Retinal pigment epithelial cell (primary cell): ENCODE measurements at regions not wholly inside any gene's neighbourhood (a gene's known extent, or its start where the extent isn't known, plus 50 kb on each side); places are given as distances from the start of the nearest gene placed in this dataset.

ENCODE experiments used
- DNase-seq: peaks from one replicate; pipeline ENCODE4 v3.0.0-alpha.2; 2010; ENCODE audit warnings: low read depth
- H3K4me3 ChIP-seq: 2 replicates; pipeline ENCODE4 v1.5.1; 2011; ENCODE audit warnings: mild to moderate bottlenecking, low read length, control low read depth, moderate library complexity
- TF ChIP-seq, protein P1 (sequence below): conservative IDR thresholded peaks from 2 replicates; pipeline ENCODE4 v1.5.1; 2011; ENCODE audit warnings: low read depth, low read length, control low read depth, inconsistent platforms

DNA sequence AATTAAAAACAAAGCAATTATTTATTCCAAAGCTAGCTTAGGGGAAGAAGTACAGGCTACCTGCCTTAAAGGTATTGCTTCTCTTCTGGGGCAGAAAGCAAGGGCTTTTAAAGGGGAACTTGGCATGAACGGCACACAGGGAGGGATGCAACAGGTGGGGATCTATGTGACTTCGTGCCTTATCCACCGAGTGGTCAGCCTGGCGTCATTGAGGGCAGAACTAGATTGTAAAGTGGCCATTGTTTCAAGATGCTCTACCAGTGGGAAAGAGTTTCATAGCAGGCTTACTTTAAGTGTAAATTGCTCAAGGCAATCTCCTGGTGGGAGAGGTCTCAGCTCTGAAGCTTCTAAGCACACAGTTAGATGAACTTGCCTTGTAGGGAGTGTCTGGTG is 360.4 kb downstream of the ATP23 start:
- no peak for DNase-seq
- TF ChIP-seq, protein P1, sequence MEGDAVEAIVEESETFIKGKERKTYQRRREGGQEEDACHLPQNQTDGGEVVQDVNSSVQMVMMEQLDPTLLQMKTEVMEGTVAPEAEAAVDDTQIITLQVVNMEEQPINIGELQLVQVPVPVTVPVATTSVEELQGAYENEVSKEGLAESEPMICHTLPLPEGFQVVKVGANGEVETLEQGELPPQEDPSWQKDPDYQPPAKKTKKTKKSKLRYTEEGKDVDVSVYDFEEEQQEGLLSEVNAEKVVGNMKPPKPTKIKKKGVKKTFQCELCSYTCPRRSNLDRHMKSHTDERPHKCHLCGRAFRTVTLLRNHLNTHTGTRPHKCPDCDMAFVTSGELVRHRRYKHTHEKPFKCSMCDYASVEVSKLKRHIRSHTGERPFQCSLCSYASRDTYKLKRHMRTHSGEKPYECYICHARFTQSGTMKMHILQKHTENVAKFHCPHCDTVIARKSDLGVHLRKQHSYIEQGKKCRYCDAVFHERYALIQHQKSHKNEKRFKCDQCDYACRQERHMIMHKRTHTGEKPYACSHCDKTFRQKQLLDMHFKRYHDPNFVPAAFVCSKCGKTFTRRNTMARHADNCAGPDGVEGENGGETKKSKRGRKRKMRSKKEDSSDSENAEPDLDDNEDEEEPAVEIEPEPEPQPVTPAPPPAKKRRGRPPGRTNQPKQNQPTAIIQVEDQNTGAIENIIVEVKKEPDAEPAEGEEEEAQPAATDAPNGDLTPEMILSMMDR, result no peak
- H3K4me3 ChIP-seq, result no peak overlapping the region

DNA sequence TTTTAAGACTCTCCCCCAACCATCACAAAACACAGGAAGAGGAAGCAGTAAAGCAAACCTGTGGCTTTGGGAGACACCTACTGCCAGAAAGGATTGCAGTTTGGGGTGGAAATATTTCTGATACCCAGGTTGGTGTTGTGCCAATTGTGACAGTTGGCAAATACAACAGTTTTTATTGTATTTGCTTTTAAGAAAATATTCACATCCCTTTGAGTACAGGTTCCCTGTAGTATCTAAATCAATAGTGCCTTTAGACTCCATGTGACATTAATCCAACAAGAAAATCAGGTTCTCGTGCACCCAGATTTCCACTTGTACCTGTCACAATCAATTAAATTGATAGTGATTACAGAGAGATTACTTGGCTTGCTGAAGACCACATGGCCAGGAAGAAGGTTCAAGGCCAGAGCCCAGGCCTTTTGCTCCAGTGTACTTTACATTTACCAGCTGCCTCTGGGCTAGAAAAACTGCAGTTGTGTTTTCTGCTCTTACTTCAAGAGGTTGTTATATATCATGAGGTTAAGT is 361.2 kb downstream of the ATP23 start:
- TF ChIP-seq, protein P1, result no peak
- H3K4me3 ChIP-seq, result no peak overlapping the region
- DNase-seq, result no peak

DNA sequence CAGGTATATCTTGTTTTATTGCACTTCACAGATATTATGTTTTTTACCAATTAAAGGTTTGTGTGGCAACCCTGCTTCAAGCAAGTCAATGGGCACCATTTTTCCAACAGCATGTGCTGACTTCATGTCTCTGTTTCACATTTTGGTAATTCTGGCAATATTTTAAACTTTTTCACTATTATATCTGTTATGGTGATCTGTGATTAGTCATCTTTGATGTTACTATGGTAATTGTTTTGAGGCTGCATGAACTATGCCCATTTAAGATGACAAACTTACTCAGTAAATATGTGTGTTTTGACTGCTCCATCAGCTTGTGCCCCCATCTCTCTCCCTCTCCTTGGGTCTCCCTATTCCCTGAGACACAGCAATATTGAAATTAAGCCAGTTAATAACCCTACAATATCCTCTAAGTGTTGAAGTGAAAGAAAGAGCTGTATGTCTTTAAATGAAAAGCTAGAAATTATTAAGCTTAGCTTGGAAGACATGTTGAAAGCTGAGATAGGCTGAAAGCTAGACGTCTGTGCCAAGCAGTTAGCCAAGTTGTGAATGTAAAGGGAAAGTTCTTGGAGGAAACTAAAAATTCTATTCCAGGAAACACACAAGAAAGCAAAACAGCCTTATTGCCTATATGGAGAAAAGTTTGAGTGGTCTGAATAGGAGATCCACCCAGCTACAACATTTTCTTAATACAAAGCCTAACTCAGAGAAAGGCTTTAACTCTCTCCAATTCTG is 365.1 kb downstream of the ATP23 start:
- TF ChIP-seq, protein P1, result no peak
- no peak overlapping the region for H3K4me3 ChIP-seq
- no peak for DNase-seq

DNA sequence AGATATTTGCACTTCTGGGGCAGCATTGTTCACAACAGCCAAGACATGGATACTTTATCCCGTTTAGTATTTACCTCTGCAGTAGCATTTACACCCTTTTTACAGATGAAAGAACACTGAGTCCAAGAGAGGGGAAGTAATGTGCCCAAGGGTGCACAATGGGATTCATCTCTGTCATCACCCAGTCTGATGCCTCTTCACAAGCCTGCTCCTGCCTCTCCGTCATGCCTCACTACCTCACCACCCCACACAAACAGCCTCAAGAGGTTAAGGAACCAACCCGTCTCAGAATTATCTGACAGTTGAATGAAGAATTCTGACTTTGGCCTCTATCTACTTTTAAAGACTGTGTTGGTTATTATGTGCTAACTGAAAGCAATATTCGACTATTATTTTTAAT is 368.4 kb downstream of the ATP23 start:
- H3K4me3 ChIP-seq, result no peak overlapping the region
- no peak for DNase-seq
- TF ChIP-seq, protein P1, result no peak

DNA sequence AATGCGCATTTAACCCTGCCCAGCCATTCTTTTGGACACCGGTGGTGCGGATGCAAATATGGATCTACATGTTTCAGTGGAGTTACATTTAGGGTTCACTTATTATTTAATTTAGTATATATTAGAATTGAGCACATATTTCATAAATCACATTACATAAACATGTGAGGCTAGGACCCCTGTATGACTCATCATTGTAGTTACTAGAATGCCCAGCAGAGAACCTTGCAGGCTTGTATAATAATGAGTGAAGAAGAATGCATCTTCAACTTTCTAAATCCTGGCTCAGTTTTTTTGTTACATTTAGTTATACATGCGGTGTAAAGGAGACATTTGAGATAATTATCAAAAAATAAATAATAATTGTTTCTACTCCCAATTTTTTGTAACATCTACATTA is 369.0 kb downstream of the ATP23 start:
- DNase-seq, result no peak
- H3K4me3 ChIP-seq, result no peak overlapping the region
- TF ChIP-seq, protein P1, result peak; percentile 18

DNA sequence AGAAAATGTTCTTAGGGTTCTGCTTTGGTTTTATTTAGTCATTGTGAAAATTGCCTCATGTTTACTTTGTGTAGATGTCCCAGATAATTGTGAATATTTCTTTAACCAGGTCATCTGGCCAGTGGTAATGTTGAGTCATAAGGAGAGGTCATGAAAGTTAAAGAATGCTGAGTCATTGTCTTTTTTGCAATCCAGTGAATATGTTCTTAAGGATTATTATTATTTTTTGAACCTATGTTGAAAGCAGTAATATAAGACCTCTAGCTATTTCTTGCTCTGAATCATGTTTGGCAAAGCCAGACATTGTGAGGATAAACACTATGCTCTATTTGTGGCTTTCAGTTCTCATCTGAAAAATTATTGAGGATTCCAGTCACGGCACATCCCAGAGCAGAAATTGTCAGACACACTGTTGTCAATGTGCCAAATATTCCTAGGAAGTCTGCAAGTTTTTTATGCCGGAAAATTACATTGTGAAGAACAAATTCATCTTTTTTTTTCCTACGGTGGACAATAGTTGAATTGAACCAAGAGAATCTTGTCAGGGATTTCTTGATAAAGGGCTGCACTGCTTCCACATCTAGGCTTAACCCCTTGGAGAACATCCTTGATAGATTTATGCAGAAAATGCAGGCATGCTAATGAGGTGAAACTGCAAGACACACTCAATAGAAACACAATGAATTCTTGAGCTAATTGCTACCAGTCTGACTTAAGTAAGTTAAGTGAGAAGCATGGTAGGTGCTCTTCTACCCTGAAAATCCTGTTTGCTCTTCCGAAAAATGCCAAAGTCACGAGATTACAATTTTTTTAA is 369.6 kb downstream of the ATP23 start:
- H3K4me3 ChIP-seq, result no peak overlapping the region
- DNase-seq, result peak; percentile 89
- TF ChIP-seq, protein P1, result no peak
